Tibial nerve (tissue), 4 donors: ENCODE measurements at regions not wholly inside any gene's neighbourhood (a gene's known extent, or its start where the extent isn't known, plus 50 kb on each side); places are given as distances from the start of the nearest gene placed in this dataset.
"Not testable (repeated sequence)": the region's sequence is repeated elsewhere in the genome, so short reads cannot be mapped to it uniquely, and the experiment has no call there.

Experiments used
- EP300 ChIP-seq, 2 donors: sonication (generic); formaldehyde crosslinking; IDR thresholded peaks; one replicate each; pipeline ENCODE4 v1.6.1; 2017; ENCODE audit warnings: antibody characterized with exemption in 2 of 2, mild to moderate bottlenecking in 1 of 2
- POLR2A ChIP-seq, 2 donors: fragments of 450-650 bp; IDR thresholded peaks; one replicate each; pipeline ENCODE4 v1.6.1; 2017; ENCODE audit warnings: antibody characterized with exemption in 2 of 2, mild to moderate bottlenecking in 2 of 2, moderate library complexity in 2 of 2
- TF ChIP-seq, protein P1 (sequence below), 5 experiments: fragments of 200-600 bp in 3 of 5; fragments of 450-650 bp in 2 of 5; sonication (generic) in 3 of 5; IDR thresholded peaks; one replicate each; pipeline ENCODE4 v1.5.1; 2016 to 2019; ENCODE audit warnings: antibody characterized with exemption in 5 of 5, mild to moderate bottlenecking in 3 of 5, moderate library complexity in 2 of 5

DNA sequence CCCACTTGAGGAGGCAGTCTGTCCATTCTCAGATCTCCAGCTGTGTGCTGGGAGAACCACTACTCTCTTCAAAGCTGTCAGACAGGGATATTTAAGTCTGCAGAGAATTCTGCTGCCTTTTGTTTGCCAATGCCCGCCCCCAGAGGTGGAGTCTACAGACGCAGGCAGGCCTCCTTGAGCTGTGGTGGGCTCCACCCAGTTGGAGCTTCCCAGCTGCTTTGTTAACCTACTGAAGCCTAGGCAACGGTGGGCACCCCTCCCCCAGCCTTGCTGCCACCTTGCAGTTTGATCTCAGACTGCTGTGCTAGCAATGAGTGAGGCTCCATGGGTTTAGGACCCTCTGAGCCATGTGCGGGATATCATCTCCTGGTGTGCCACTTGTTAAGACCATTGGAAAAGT lies 119.4 kb upstream of the ZNF195 start:
- not testable (repeated sequence) for TF ChIP-seq POLR2A, EP300 (IDR thresholded peaks at IDR 0.05)
- TF ChIP-seq, protein P1, sequence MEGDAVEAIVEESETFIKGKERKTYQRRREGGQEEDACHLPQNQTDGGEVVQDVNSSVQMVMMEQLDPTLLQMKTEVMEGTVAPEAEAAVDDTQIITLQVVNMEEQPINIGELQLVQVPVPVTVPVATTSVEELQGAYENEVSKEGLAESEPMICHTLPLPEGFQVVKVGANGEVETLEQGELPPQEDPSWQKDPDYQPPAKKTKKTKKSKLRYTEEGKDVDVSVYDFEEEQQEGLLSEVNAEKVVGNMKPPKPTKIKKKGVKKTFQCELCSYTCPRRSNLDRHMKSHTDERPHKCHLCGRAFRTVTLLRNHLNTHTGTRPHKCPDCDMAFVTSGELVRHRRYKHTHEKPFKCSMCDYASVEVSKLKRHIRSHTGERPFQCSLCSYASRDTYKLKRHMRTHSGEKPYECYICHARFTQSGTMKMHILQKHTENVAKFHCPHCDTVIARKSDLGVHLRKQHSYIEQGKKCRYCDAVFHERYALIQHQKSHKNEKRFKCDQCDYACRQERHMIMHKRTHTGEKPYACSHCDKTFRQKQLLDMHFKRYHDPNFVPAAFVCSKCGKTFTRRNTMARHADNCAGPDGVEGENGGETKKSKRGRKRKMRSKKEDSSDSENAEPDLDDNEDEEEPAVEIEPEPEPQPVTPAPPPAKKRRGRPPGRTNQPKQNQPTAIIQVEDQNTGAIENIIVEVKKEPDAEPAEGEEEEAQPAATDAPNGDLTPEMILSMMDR (IDR thresholded peaks at IDR 0.05) = not testable (repeated sequence)
